ENCODE measurements at regions not wholly inside any gene's neighbourhood (a gene's known extent, or its start where the extent isn't known, plus 50 kb on each side); places are given as distances from the start of the nearest gene placed in this dataset.

DNA sequence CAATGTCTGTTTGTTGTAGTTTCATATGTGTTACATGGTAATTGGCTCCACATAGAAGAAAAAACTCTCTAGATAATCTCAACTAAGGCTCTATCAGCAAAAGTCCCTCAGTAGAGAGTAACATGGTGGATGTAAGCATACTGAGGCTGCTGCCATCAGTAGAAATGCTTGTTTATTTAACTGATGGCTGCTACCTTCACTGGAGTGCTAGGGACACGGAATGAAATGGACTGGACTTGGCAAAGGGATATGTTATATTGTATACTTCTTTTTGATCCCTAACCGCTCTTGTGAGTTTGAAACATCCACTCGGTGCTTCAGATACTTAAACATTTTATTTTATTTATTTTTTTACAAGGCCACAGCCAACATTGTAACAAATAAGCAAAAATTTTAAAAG, 143.0 kb downstream of the ZNF281 start:
- TF ChIP-seq, protein P1, sequence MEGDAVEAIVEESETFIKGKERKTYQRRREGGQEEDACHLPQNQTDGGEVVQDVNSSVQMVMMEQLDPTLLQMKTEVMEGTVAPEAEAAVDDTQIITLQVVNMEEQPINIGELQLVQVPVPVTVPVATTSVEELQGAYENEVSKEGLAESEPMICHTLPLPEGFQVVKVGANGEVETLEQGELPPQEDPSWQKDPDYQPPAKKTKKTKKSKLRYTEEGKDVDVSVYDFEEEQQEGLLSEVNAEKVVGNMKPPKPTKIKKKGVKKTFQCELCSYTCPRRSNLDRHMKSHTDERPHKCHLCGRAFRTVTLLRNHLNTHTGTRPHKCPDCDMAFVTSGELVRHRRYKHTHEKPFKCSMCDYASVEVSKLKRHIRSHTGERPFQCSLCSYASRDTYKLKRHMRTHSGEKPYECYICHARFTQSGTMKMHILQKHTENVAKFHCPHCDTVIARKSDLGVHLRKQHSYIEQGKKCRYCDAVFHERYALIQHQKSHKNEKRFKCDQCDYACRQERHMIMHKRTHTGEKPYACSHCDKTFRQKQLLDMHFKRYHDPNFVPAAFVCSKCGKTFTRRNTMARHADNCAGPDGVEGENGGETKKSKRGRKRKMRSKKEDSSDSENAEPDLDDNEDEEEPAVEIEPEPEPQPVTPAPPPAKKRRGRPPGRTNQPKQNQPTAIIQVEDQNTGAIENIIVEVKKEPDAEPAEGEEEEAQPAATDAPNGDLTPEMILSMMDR (IDR thresholded peaks at IDR 0.05) = no peak
- no peak for TF ChIP-seq POLR2A (IDR thresholded peaks at IDR 0.05)
